ENCODE measurements at regions not wholly inside any gene's neighbourhood (a gene's known extent, or its start where the extent isn't known, plus 50 kb on each side); places are given as distances from the start of the nearest gene placed in this dataset.
"Not testable (repeated sequence)": the region's sequence is repeated elsewhere in the genome, so short reads cannot be mapped to it uniquely, and the experiment has no call there.

DNA sequence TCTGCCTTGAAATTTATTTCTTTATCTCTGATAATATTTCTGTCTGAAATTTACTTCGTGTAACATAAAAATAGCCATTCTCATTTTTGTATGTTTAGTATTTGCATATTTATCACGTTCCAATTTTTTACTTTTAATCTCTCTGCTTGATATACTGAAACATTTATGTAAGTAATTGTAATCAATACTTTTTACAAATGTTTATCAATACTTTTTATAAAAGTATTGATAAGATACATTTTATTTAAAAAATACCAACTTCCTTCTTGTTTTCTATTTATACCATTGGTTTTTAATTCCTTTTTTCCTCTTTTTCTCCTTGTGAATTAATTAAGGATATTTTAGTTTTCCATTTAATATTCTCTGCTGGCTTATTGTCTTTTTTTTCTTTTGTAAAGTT is 60.3 kb upstream of the TBL1XR1 start:
- Mint-ChIP-seq H3K27ac (ENCODE audit: unreplicated experiment) (no peak overlapping the region), H3K27me3 (ENCODE audit: unreplicated experiment) (no peaks in the 10 kb centered on the region), H3K4me3 (ENCODE audit: low read depth, unreplicated experiment) (no peak overlapping the region), H3K9me3 (ENCODE audit: low read depth, unreplicated experiment) (no peaks in the 10 kb centered on the region), H3K36me3 (ENCODE audit: insufficient read depth, unreplicated experiment) (no peaks in the 10 kb centered on the region), H3K4me1 (ENCODE audit: low read depth, unreplicated experiment) (peaks cover 23% of the 10 kb centered on the region)
- intact Hi-C loops (cut with micrococcal nuclease; ENCODE audit: unreplicated experiment) = no loop called here
- no peak for TF ChIP-seq CTCF (IDR thresholded peaks at IDR 0.05; ENCODE audit: unreplicated experiment)
- BruUV-seq (replicated peaks) = no TSS peak
- CTCF ChIA-PET = no interaction called here
- DNase-seq = no peak

DNA sequence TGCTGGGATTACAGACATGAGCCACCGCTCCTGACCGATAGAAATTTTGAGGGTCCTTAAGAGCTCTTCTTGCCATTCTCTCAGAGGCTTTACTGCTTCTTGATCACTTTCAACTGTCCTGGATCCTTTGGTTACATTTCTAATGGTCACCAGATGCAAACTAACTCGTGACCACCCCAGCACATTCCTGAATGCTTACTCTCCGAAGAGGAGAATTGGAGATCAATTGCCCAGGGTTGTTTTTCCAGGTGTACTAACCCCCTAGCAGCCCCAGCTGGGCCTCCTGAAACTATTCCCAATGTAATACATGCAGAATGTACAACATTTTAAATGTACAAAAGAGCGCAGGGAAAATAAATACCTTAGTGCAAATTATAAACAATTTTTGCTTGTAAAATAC is 65.1 kb upstream of the TBL1XR1 start:
- peak; percentile 30 for DNase-seq
- no peaks in the 10 kb centered on the region for H3K36me3 Mint-ChIP-seq (ENCODE audit: insufficient read depth, unreplicated experiment)

GRCh38 chr3:177263615-177264368 is 66.5 kb upstream of the TBL1XR1 start:
- intact Hi-C loops (cut with micrococcal nuclease; ENCODE audit: unreplicated experiment) = no loop called here
- no peak overlapping the region for H3K4me3 Mint-ChIP-seq (ENCODE audit: low read depth, unreplicated experiment)
- CTCF ChIA-PET = no interaction called here
- no peak for TF ChIP-seq CTCF (IDR thresholded peaks at IDR 0.05; ENCODE audit: unreplicated experiment)
- no TSS peak for BruUV-seq (replicated peaks)
- H3K27ac Mint-ChIP-seq (ENCODE audit: unreplicated experiment) = no peak overlapping the region
- peaks cover 2% of the 10 kb centered on the region for H3K9me3 Mint-ChIP-seq (ENCODE audit: low read depth, unreplicated experiment)
- peaks cover 20% of the 10 kb centered on the region for H3K4me1 Mint-ChIP-seq (ENCODE audit: low read depth, unreplicated experiment)
- no peaks in the 10 kb centered on the region for H3K27me3 Mint-ChIP-seq (ENCODE audit: unreplicated experiment)
- no peaks in the 10 kb centered on the region for H3K36me3 Mint-ChIP-seq (ENCODE audit: insufficient read depth, unreplicated experiment)
- no peak for DNase-seq

More for the DNA sequence above, 65.1 kb upstream of the TBL1XR1 start:
- intact Hi-C loops (cut with micrococcal nuclease; ENCODE audit: unreplicated experiment) = no loop called here
- no peaks in the 10 kb centered on the region for H3K27me3 Mint-ChIP-seq (ENCODE audit: unreplicated experiment)
- H3K4me1 Mint-ChIP-seq (ENCODE audit: low read depth, unreplicated experiment) = peaks cover 28% of the 10 kb centered on the region
- no TSS peak for BruUV-seq (replicated peaks)
- H3K27ac Mint-ChIP-seq (ENCODE audit: unreplicated experiment) = peak overlapping the region; percentile 34
- CTCF ChIA-PET = interaction anchor here (0.7 kb wide), 1 partner anchor 215 kb away, joined by 3 read pairs; no protein-coding TSS in a partner anchor
- H3K4me3 Mint-ChIP-seq (ENCODE audit: low read depth, unreplicated experiment) = no peak overlapping the region
- no peak for TF ChIP-seq CTCF (IDR thresholded peaks at IDR 0.05; ENCODE audit: unreplicated experiment)
- H3K9me3 Mint-ChIP-seq (ENCODE audit: low read depth, unreplicated experiment) = no peaks in the 10 kb centered on the region

DNA sequence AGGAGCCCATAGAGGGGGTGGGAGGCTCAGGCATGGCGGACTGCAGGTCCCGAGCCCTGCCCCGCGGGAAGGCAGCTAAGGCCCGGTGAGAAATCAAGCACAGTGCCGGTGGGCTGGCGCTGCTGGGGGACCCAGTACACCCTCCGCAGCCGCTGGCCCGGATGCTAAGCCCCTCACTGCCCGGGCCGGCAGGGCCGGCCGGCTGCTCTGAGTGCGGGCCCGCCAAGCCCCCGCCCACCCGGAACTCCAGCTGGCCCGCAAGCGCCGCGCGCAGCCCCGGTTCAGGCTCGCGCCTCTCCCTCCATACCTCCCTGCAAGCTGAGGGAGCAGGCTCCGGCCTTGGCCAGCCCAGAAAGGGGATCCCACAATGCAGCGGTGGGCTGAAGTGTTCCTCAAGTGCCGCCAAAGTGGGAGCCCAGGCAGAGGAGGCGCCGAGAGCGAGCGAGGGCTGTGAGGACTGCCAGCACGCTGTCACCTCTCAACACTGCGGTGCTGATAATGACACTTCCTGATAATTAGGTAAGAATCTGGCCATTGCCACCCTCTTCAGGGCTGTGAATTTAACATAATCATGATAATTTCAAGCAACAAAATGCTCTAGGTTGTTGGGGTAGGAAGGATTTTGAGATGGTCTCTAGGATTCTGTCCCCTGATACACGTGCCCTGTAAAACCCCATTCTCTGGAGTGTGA is 74.7 kb upstream of the TBL1XR1 start:
- H3K27ac Mint-ChIP-seq (ENCODE audit: unreplicated experiment); H3K4me3 Mint-ChIP-seq (ENCODE audit: low read depth, unreplicated experiment); BruUV-seq (replicated peaks); H3K4me1 Mint-ChIP-seq (ENCODE audit: low read depth, unreplicated experiment); DNase-seq; H3K27me3 Mint-ChIP-seq (ENCODE audit: unreplicated experiment); H3K36me3 Mint-ChIP-seq (ENCODE audit: insufficient read depth, unreplicated experiment); H3K9me3 Mint-ChIP-seq (ENCODE audit: low read depth, unreplicated experiment); intact Hi-C loops (cut with micrococcal nuclease; ENCODE audit: unreplicated experiment): not testable (repeated sequence)
- CTCF ChIA-PET = interaction anchor here (0.6 kb wide), 2 partner anchors 125 to 1467 kb away, joined by 3 read pairs; no protein-coding TSS in a partner anchor

GRCh38 chr3:177278016-177278415 is 80.7 kb upstream of the TBL1XR1 start:
- H3K4me1 Mint-ChIP-seq (ENCODE audit: low read depth, unreplicated experiment) = peaks cover 10% of the 10 kb centered on the region
- CTCF ChIA-PET = no interaction called here
- no peak for TF ChIP-seq CTCF (IDR thresholded peaks at IDR 0.05; ENCODE audit: unreplicated experiment)
- no peak overlapping the region for H3K27ac Mint-ChIP-seq (ENCODE audit: unreplicated experiment)
- H3K4me3 Mint-ChIP-seq (ENCODE audit: low read depth, unreplicated experiment) = no peak overlapping the region
- H3K9me3 Mint-ChIP-seq (ENCODE audit: low read depth, unreplicated experiment) = no peaks in the 10 kb centered on the region
- intact Hi-C loops (cut with micrococcal nuclease; ENCODE audit: unreplicated experiment) = no loop called here
- H3K36me3 Mint-ChIP-seq (ENCODE audit: insufficient read depth, unreplicated experiment) = no peaks in the 10 kb centered on the region
- no TSS peak for BruUV-seq (replicated peaks)
- no peaks in the 10 kb centered on the region for H3K27me3 Mint-ChIP-seq (ENCODE audit: unreplicated experiment)
- DNase-seq = no peak

Measured in Calu3 (cell line).